A172 (cell line): ENCODE measurements at regions not wholly inside any gene's neighbourhood (a gene's known extent, or its start where the extent isn't known, plus 50 kb on each side); places are given as distances from the start of the nearest gene placed in this dataset.

Source experiments
- DNase-seq: peaks from one replicate; pipeline ENCODE4 v3.0.0-alpha.2; 2015; ENCODE audit warnings: low spot score

DNA sequence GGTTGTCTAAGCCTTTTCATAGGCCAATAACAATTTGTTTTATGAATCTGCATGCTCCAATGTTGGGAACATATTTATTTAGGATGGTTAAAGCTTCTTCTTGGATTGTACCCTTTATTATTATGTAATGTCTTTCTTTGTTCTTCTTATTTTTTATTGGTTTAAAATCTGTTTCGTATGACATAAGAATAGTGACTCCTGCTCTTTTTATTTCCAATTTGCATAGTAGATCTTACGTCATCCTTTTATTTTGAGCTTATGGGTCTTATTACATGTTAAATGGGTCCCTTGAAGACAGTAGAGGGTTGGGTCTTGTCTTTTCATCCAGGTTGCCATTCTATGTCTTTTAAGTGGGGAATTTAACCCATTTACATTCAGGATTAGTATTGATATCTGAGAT lies 561.9 kb upstream of the GHITM start:
- no peak for DNase-seq

DNA sequence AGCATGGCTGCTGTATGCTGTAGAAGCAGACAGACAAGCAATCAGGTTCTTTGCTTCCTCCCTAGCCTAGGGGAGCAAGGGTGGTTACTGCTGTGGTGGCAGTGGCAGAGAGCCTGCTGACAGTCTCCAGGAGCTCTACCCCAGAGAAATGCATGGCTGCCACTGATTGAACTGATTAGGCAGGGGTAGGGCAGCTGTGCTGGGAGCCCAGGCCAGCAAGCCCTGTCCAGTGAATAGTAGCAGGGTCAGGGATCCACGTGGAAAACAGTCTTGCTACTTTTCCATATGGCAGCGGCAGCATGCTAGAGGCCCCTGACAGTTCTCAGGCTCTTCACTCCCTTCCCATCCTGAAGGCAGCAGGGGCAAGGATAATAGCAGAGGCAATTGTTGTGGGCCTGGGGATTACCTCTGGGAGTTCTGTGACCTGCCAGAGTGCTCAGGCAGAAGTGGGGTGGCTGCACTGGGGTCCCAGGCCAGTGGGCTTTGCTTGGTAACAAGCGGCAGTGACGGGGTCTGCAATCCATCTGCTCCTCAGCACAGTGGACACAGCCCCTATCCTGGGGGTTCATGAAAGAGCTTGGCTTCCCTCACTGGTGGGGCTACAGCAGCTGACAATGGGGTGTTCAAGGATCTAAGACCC lies 558.8 kb upstream of the GHITM start:
- no peak for DNase-seq

DNA sequence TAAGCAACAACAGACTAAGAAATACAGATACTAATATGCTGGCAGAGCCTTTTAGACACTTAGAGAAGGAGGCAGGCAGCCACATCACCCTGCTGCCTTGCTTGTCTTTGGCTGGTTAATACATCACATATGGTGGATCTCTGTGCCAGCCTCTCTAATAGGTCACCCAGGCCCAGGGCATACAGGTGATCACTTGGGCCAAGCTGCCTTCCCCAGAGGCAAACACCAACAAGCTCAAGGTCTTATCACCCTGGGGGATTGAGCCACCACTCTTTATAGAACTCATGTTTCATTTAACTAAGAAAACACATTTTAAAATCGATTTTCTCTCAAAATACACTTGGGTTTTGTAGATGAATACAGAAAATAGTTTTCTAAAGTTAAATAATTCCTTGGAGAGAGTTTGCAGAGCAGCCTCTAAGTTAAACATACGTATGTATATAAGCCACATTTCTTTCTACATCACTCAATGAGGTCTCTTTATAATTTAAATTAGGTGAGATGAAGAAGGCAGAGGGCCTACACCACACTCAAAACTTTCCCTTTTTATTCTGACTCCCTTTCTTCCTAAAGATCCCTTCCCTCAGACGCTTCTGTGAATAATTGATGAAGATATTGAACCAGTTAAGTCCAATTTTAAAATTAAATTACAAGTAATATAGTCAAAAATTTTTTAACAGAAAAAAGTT lies 556.8 kb upstream of the GHITM start:
- DNase-seq, result no peak

DNA sequence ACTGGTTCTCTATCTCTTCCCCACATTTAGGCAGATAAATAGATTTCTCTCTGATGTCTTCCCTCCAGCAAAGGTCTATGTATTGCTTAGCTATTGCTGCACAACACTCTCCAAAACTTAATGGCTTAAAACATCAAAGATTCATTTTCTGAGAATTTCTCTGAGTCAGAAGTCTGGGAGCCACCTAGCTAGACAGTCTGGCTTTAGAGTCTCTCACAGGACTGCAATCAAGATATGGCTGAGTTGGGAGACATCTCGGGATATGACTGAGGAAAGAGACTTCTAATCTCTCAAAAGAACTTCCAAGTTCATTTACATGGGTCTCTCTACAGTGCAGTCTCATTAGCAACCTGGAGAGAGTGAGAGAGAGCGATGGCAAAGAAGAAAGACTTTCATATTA lies 553.6 kb upstream of the GHITM start:
- no peak for DNase-seq

DNA sequence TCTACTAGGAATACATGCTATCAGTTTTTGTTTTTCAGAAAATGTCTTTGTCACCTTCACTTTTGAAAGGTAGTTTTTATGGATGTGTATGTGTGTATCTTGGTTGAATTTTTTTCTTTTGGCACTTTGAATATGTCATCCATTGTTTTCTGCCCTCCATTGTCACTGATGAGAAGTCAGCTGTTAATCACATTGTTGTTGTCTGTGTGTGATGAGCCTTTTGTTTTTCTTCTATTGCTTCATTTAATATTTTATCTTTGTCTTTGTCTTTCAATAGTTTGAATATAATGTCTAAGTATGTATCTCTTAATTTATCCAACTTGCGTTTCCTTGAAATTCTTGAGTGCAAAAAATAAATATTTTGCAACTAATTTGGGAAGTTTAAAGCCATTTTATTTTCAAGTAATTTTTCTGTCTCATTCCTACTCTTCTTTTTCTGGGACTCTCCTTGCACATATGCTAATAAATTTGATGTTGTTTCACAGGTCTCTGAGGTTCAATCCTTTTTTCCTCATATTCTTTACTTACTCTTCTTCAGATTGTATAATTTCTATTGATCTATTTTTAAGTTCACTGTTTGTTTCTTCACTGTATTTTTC lies 546.9 kb upstream of the GHITM start:
- no peak for DNase-seq

GRCh38 chr10:83603708-83604107 lies 535.6 kb upstream of the GHITM start:
- peak; percentile 76 for DNase-seq

DNA sequence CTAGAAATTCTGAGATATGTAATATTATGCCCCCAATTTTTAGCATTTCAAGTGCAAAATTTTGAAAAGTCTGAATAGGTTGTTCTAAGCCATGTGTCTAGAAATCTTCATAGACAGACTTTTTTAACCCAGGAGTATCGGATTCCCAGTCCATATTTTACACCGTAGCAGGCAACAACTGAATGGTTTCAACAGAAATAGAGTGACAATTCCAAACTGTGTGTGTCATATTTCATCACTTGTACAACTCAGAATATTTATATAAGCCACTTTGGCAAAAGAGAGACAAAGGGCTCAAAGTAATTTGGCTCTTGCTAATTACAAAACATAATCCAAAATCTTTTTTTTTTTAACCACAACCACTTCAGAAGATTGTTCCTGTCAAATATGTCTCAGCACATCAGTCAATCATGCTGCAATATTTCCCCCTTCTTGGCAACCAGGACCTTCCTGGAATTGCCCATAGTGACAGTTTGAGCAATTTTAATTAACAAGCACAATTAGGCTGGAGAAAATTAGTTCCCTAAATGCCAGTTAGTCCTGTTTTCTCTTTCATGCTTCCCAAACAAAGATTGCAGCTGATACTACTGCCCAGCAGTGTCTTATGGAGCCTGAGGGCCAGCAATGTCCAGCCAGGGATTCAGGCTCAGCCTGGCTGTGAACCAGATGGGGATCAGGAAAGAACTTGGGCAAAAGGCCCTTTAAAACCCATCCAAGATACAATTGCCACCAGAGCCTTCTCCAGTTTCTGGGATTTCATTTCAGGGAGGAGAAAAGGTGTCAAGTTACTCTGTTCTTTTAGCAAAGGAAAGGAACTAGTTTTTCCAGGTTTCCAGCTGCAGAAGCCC lies 533.3 kb upstream of the GHITM start:
- no peak for DNase-seq

- peak; percentile 67 for DNase-seq
Observed at GRCh38 chr10:83607959-83608745, 531.2 kb upstream of the GHITM start.

DNA sequence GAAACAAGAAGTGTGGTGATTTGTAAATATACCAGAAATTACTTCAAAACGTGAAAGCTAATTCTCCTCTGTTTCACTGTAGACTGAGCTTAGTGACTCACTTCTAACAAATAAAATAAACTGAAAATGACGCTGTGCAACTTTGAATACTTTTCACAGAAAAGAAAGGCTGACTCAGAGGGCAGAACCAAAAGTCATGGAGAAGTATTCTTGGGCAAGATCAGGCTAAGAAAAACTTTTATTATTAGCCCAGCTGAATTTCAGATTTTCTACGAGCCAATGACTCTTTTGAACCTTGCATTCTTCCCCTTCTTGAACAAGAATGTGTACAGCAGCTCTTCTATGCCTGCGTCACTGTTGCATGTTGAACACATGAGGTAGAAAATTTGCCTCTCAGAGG lies 527.3 kb upstream of the GHITM start:
- peak; percentile 46 for DNase-seq

- DNase-seq, result no peak
Observed at GRCh38 chr10:83612746-83613145, 526.6 kb upstream of the GHITM start.

DNA sequence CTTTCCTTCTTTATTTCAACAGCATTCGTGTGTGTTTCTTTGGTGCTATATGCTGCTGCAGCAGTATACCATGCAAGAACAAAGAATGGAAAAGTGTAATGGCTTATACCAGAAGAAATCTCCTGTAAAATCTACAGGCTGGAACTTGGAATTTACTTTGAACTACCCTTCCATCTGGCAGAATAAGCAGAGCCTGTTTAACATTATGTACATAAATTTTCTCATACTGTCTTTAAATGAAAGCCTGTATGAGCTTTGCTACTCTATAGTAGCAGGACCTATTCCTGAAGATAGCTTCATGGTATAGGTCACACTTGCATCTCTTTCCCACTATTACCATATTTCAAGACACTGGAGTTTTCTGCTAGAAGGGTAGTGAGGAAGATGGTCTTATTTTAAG lies 522.1 kb upstream of the GHITM start:
- no peak for DNase-seq

DNA sequence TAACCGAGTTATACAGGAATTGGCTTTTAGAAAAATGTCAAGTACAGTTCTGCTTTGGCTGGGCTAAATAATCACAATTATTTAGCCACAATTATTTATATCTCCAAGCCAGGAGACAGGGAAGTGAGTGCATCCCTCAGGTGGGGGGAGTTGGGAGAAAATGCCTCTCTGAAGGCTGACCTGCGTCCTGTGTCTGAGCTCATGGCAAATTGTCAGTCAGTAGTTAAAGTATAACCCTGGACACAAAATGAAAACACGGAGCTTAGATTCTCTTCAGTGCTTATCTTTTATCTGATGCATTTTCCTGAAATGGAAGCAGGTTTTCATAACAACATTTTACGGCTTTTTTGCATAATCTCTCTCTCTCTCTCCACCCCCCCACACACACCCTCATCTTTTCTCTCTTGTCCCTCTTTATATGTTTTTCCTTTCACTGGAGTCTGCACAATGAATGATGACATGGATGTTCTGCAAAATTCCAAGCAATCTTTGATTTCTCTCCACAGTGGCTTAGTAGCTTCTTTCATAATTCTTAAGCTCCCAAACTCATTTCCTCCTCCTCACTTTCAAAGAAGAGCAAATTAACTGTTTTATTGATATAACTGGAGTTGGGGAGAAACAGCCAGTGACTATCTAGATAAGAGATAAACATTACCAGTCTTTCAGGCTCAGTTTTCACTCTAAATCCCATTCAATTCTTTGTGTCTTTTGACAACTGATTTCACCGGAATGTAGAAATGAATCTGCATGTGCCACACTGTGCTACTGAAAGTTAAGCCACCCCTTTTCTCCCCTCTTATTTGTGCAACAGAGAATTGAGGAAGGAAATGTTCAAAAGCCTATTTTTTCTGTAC lies 521.4 kb upstream of the GHITM start:
- DNase-seq, result no peak

- no peak for DNase-seq
Observed at GRCh38 chr10:83625831-83626360, 513.4 kb upstream of the GHITM start.

DNA sequence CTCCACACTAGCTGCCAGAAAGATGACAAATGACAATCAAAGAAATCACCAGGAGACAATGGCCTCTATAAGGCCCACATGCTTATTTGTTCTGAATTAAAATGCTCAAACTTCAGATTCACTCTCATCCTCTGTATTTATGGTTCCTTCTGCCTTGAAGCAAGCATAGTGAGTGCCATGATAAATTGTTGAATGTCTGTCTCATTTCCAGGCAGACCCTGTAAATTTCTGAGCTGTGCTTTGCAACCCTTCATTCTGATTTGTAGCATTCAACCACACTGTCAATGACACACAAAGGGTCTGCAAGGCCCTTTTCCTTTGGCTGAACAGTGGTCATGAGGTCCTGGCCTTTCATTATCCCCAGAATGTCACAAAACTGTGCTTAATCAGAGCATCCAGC lies 506.6 kb upstream of the GHITM start:
- DNase-seq, result no peak

GRCh38 chr10:83633547-83633946 lies 505.8 kb upstream of the GHITM start:
- no peak for DNase-seq

DNA sequence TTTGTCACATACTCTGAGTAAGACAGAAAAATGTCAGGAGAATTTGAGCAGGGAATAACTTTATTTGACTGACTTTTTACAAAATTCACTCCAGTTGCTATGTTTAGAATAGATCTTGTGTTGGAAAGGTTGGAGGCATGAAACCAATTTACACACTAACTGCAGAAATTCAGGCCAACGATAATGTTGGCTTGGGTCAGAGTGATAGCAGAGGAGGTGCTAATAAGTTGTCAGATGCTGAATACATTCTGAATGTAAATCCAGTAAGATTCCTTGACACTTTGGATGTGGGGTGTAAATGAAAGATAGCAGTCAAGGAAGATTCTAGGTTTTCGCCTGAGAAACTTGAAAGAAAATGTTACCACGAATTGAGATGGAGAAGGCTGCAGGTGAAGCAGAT lies 502.5 kb upstream of the GHITM start:
- no peak for DNase-seq

DNA sequence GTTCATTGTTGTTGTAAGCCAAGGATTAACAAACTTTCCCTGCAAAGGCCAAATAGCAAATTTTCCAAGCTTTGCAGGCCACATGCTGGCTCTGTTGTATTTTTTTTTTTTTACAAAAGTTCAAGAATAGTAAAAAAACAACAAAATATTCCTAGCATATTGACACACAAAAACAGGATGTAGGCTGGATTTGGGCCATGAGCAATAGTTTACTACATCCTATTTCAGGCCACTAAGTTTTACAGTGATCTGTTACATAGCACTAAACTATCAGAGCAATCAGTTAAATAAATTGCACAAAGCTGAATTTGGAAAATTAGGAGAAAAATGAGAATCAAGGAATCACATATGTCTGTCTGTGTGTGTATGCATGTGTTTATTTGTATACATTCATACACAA lies 491.8 kb upstream of the GHITM start:
- DNase-seq, result no peak

DNA sequence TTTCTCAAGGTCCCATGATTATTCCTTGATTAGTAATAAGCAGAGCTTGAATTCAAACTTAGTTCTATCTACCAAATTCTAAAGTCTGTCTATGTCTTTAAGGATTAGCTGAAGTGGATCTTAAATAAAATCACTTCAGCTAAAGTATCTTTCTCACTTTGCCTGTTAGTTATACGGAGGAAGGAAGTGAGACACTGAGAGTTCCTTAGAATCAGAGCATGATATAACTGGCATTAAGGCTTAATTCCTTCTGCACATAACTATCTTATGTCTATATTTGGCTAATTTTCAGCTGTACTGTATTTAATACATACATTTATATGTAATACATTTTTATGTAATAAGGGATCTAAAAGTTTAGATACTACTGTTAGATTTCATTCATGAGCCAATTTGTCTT lies 491.1 kb upstream of the GHITM start:
- no peak for DNase-seq

DNA sequence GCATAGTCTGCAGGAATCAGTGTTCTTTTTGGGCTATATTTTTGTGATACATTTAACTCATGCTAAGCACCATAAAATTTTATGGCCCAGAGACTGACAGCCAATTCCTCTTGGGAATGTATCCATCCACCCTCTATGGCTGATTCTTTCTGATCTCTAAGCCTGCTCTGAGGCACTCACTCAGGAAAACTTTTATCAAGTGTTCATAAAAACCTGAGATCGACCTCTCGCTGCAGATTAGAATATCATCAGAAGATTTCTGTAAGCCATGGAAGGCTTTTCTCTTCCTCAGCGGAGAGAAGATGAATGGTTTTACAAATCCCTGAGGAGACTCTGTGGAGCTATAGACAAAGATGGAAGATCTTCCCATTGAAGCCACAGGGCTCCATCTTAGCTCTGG lies 489.8 kb upstream of the GHITM start:
- DNase-seq, result no peak

- DNase-seq, result no peak
Observed at GRCh38 chr10:83654689-83655088, 484.6 kb upstream of the GHITM start.

DNA sequence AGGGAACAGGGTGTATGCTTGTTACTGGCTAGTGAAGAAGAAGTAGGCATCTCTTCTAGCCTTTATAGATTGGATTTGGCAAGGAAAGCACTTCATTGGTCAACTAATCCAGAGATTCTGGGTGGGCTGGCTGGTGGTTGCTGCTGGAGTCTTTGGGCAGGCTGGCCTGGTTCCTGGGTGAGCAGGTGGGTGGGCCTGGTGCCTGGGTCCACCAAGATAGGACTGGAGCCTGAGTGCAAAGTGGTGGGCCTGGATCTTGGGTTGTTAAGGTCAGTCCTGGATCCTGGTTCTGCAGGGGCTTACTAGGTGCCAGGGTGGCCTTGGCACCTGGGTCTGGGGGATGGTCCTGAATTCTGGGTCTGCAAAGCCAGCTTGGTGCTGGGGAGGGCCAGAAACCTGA lies 482.4 kb upstream of the GHITM start:
- DNase-seq, result no peak
